ENCODE measurements at regions not wholly inside any gene's neighbourhood (a gene's known extent, or its start where the extent isn't known, plus 50 kb on each side); places are given as distances from the start of the nearest gene placed in this dataset.

- Histone ChIP-seq H3K9me3 (ENCODE audit: control insufficient read depth in 4 of 4, insufficient read depth in 3 of 4, low read length in 3 of 4) (peaks cover 0 to 2% (median 0%) of the 10 kb centered on the region in 4 donors), H3K27me3 (ENCODE audit: control insufficient read depth in 3 of 3, insufficient read depth in 3 of 3, low read length in 2 of 3) (no peaks in the 10 kb centered on the region), H3K9ac (ENCODE audit: insufficient read depth in 1 of 2, low read length in 2 of 2) (no peak overlapping the region), H3K4me3 (no peak overlapping the region), H3K27ac (ENCODE audit: low read depth in 1 of 2, low read length in 1 of 2) (no peak overlapping the region), H3K36me3 (ENCODE audit: control insufficient read depth in 4 of 4, insufficient read depth in 4 of 4, low read length in 4 of 4) (no peaks in the 10 kb centered on the region), H3K4me1 (ENCODE audit: control insufficient read depth in 5 of 5, insufficient read depth in 5 of 5, low read length in 5 of 5) (peaks cover 0 to 2% (median 0%) of the 10 kb centered on the region in 5 donors)
- 81 to 91% methylated on average over 2 of the region's 2 CpGs for WGBS, 2 donors
- ATAC-seq (ENCODE audit: insufficient read depth, low FRiP score) (no peak), DNase-seq (no peak)
- no peak for TF ChIP-seq CTCF (IDR thresholded peaks at IDR 0.05; ENCODE audit: control extremely low read depth, extremely low read depth)
Measured at GRCh38 chr3:72669224-72669623, 179.0 kb downstream of the SHQ1 start.

- 84 to 94% methylated on average over 3 of the region's 3 CpGs for WGBS, 2 donors
- H3K9ac ChIP-seq (ENCODE audit: insufficient read depth in 1 of 2, low read length in 2 of 2) = no peak overlapping the region
- ATAC-seq (ENCODE audit: insufficient read depth, low FRiP score) (no peak), DNase-seq (no peak)
- H3K9me3 ChIP-seq (ENCODE audit: control insufficient read depth in 4 of 4, insufficient read depth in 3 of 4, low read length in 3 of 4) = no peaks in the 10 kb centered on the region
- TF ChIP-seq CTCF (IDR thresholded peaks at IDR 0.05; ENCODE audit: control extremely low read depth, extremely low read depth) = no peak
- no peak overlapping the region for H3K4me3 ChIP-seq
- H3K27ac ChIP-seq (ENCODE audit: low read depth in 1 of 2, low read length in 1 of 2) = no peak overlapping the region
- H3K4me1 ChIP-seq (ENCODE audit: control insufficient read depth in 5 of 5, insufficient read depth in 5 of 5, low read length in 5 of 5) = peaks cover 0 to 2% (median 0%) of the 10 kb centered on the region in 5 donors
- H3K27me3 ChIP-seq (ENCODE audit: control insufficient read depth in 3 of 3, insufficient read depth in 3 of 3, low read length in 2 of 3) = no peaks in the 10 kb centered on the region
- H3K36me3 ChIP-seq (ENCODE audit: control insufficient read depth in 4 of 4, insufficient read depth in 4 of 4, low read length in 4 of 4) = no peaks in the 10 kb centered on the region
Measured at GRCh38 chr3:72666447-72666755, 181.8 kb downstream of the SHQ1 start.

GRCh38 chr3:72665701-72666446 lies 182.4 kb downstream of the SHQ1 start:
- WGBS, 2 donors = 79 to 82% methylated on average over 13 of the region's 13 CpGs
- no peak for ATAC-seq (ENCODE audit: insufficient read depth, low FRiP score)
- no peaks in the 10 kb centered on the region for H3K9me3 ChIP-seq (ENCODE audit: control insufficient read depth in 4 of 4, insufficient read depth in 3 of 4, low read length in 3 of 4)
- DNase-seq = peak in 1 of 3 donors; percentile 33
- H3K9ac ChIP-seq (ENCODE audit: insufficient read depth in 1 of 2, low read length in 2 of 2) = no peak overlapping the region
- peak; percentile 21 for TF ChIP-seq CTCF (IDR thresholded peaks at IDR 0.05; ENCODE audit: control extremely low read depth, extremely low read depth)
- H3K36me3 ChIP-seq (ENCODE audit: control insufficient read depth in 4 of 4, insufficient read depth in 4 of 4, low read length in 4 of 4) = no peaks in the 10 kb centered on the region
- peaks cover 0 to 2% (median 0%) of the 10 kb centered on the region in 5 donors for H3K4me1 ChIP-seq (ENCODE audit: control insufficient read depth in 5 of 5, insufficient read depth in 5 of 5, low read length in 5 of 5)
- H3K27ac ChIP-seq (ENCODE audit: low read depth in 1 of 2, low read length in 1 of 2) = no peak overlapping the region
- H3K27me3 ChIP-seq (ENCODE audit: control insufficient read depth in 3 of 3, insufficient read depth in 3 of 3, low read length in 2 of 3) = no peaks in the 10 kb centered on the region
- no peak overlapping the region for H3K4me3 ChIP-seq

- no peaks in the 10 kb centered on the region for H3K36me3 ChIP-seq (ENCODE audit: control insufficient read depth in 4 of 4, insufficient read depth in 4 of 4, low read length in 4 of 4)
- no peaks in the 10 kb centered on the region for H3K9me3 ChIP-seq (ENCODE audit: control insufficient read depth in 4 of 4, insufficient read depth in 3 of 4, low read length in 3 of 4)
- no peak for TF ChIP-seq CTCF (IDR thresholded peaks at IDR 0.05; ENCODE audit: control extremely low read depth, extremely low read depth)
- DNase-seq (no peak), ATAC-seq (ENCODE audit: insufficient read depth, low FRiP score) (no peak)
- no peak overlapping the region for H3K9ac ChIP-seq (ENCODE audit: insufficient read depth in 1 of 2, low read length in 2 of 2)
- no peaks in the 10 kb centered on the region for H3K27me3 ChIP-seq (ENCODE audit: control insufficient read depth in 3 of 3, insufficient read depth in 3 of 3, low read length in 2 of 3)
- H3K4me1 ChIP-seq (ENCODE audit: control insufficient read depth in 5 of 5, insufficient read depth in 5 of 5, low read length in 5 of 5) = peaks cover 0 to 2% (median 0%) of the 10 kb centered on the region in 5 donors
- H3K27ac ChIP-seq (ENCODE audit: low read depth in 1 of 2, low read length in 1 of 2) = no peak overlapping the region
- WGBS, 2 donors = 94 to 98% methylated on average over 4 of the region's 4 CpGs
- H3K4me3 ChIP-seq = no peak overlapping the region
Measured at GRCh38 chr3:72665103-72665502, 183.1 kb downstream of the SHQ1 start.
